ENCODE measurements at regions not wholly inside any gene's neighbourhood (a gene's known extent, or its start where the extent isn't known, plus 50 kb on each side); places are given as distances from the start of the nearest gene placed in this dataset.

- TF ChIP-seq GATA1 (IDR thresholded peaks at IDR 0.05; ENCODE audit: low read depth, low read length): no peak
- no peak for TF ChIP-seq POLR2A (IDR thresholded peaks at IDR 0.05; ENCODE audit: low read length)
- DNase-seq: peak in 1 of 2 experiments; percentile 1
Measured at GRCh38 chr5:88144219-88145001, 124.2 kb downstream of the TMEM161B start.

- DNase-seq: no peak
- no peak for TF ChIP-seq POLR2A (IDR thresholded peaks at IDR 0.05; ENCODE audit: low read length)
- TF ChIP-seq GATA1 (IDR thresholded peaks at IDR 0.05; ENCODE audit: low read depth, low read length): no peak
Measured at GRCh38 chr5:88143693-88144218, 124.9 kb downstream of the TMEM161B start.

GRCh38 chr5:88142886-88143692, 125.6 kb downstream of the TMEM161B start:
- no peak for DNase-seq
- TF ChIP-seq GATA1 (IDR thresholded peaks at IDR 0.05; ENCODE audit: low read depth, low read length) (no peak), POLR2A (IDR thresholded peaks at IDR 0.05; ENCODE audit: low read length) (no peak)

GRCh38 chr5:88142636-88142885, 126.1 kb downstream of the TMEM161B start:
- TF ChIP-seq POLR2A (IDR thresholded peaks at IDR 0.05; ENCODE audit: low read length): no peak
- no peak for TF ChIP-seq GATA1 (IDR thresholded peaks at IDR 0.05; ENCODE audit: low read depth, low read length)

GRCh38 chr5:88140856-88141752, 127.5 kb downstream of the TMEM161B start:
- TF ChIP-seq POLR2A (IDR thresholded peaks at IDR 0.05; ENCODE audit: low read length) (no peak), GATA1 (IDR thresholded peaks at IDR 0.05; ENCODE audit: low read depth, low read length) (no peak)
- DNase-seq: peak; percentile 90 to 91

More at GRCh38 chr5:88142636-88142885, 126.1 kb downstream of the TMEM161B start:
- no peak for DNase-seq

- TF ChIP-seq POLR2A (IDR thresholded peaks at IDR 0.05; ENCODE audit: low read length): no peak
- DNase-seq: no peak
Measured at GRCh38 chr5:88140396-88140855, 128.2 kb downstream of the TMEM161B start.

GRCh38 chr5:88130211-88130815, 138.3 kb downstream of the TMEM161B start:
- no peak for DNase-seq
- no peak for TF ChIP-seq POLR2A (IDR thresholded peaks at IDR 0.05; ENCODE audit: low read length)
- no peak for TF ChIP-seq GATA1 (IDR thresholded peaks at IDR 0.05; ENCODE audit: low read depth, low read length)

GRCh38 chr5:88128813-88129212, 139.8 kb downstream of the TMEM161B start:
- DNase-seq: no peak
- TF ChIP-seq GATA1 (IDR thresholded peaks at IDR 0.05; ENCODE audit: low read depth, low read length) (no peak), POLR2A (IDR thresholded peaks at IDR 0.05; ENCODE audit: low read length) (no peak)

- no peak for DNase-seq
- no peak for TF ChIP-seq GATA1 (IDR thresholded peaks at IDR 0.05; ENCODE audit: low read depth, low read length)
- TF ChIP-seq POLR2A (IDR thresholded peaks at IDR 0.05; ENCODE audit: low read length): no peak
Measured at GRCh38 chr5:88119535-88120125, 149.0 kb downstream of the TMEM161B start.

GRCh38 chr5:88118179-88118578, 150.5 kb downstream of the TMEM161B start:
- TF ChIP-seq GATA1 (IDR thresholded peaks at IDR 0.05; ENCODE audit: low read depth, low read length) (no peak), POLR2A (IDR thresholded peaks at IDR 0.05; ENCODE audit: low read length) (no peak)
- DNase-seq: no peak

- no peak for TF ChIP-seq POLR2A (IDR thresholded peaks at IDR 0.05; ENCODE audit: low read length)
- TF ChIP-seq GATA1 (IDR thresholded peaks at IDR 0.05; ENCODE audit: low read depth, low read length): no peak
Measured at GRCh38 chr5:88117546-88117945, 151.1 kb downstream of the TMEM161B start.

GRCh38 chr5:88116396-88116795, 152.2 kb downstream of the TMEM161B start:
- TF ChIP-seq POLR2A (IDR thresholded peaks at IDR 0.05; ENCODE audit: low read length) (no peak), GATA1 (IDR thresholded peaks at IDR 0.05; ENCODE audit: low read depth, low read length) (no peak)
- no peak for DNase-seq

More at GRCh38 chr5:88117546-88117945, 151.1 kb downstream of the TMEM161B start:
- no peak for DNase-seq

- TF ChIP-seq GATA1 (IDR thresholded peaks at IDR 0.05; ENCODE audit: low read depth, low read length) (no peak), POLR2A (IDR thresholded peaks at IDR 0.05; ENCODE audit: low read length) (no peak)
Measured at GRCh38 chr5:88115211-88115610, 153.4 kb downstream of the TMEM161B start.

More at GRCh38 chr5:88115211-88115610, 153.4 kb downstream of the TMEM161B start:
- DNase-seq: no peak

Data from erythroblast (primary cell).